ENCODE measurements at regions not wholly inside any gene's neighbourhood (a gene's known extent, or its start where the extent isn't known, plus 50 kb on each side); places are given as distances from the start of the nearest gene placed in this dataset.
"Not testable (repeated sequence)": the region's sequence is repeated elsewhere in the genome, so short reads cannot be mapped to it uniquely, and the experiment has no call there.

- Histone ChIP-seq H3K4me3 (ENCODE audit: low read length in 2 of 2) (no peak overlapping the region), H3K9ac (ENCODE audit: low read depth in 1 of 2, low read length in 2 of 2) (no peak overlapping the region), H3K27ac (ENCODE audit: low read depth in 2 of 2, low read length in 2 of 2) (no peak overlapping the region), H3K4me1 (ENCODE audit: control insufficient read depth in 2 of 2, insufficient read depth in 2 of 2, low read length in 2 of 2) (no peaks in the 10 kb centered on the region), H3K27me3 (ENCODE audit: control insufficient read depth in 2 of 2, insufficient read depth in 2 of 2, low read length in 2 of 2) (peaks cover 0 to 2% of the 10 kb centered on the region in 2 donors), H3K36me3 (ENCODE audit: control insufficient read depth in 2 of 2, insufficient read depth in 2 of 2, low read length in 2 of 2) (no peaks in the 10 kb centered on the region), H3K9me3 (ENCODE audit: control insufficient read depth in 2 of 2, low read length in 2 of 2) (no peaks in the 10 kb centered on the region)
These were observed 1417.1 kb downstream of the BRD1 start for GRCh38 chr22:48410536-48410935.

DNA sequence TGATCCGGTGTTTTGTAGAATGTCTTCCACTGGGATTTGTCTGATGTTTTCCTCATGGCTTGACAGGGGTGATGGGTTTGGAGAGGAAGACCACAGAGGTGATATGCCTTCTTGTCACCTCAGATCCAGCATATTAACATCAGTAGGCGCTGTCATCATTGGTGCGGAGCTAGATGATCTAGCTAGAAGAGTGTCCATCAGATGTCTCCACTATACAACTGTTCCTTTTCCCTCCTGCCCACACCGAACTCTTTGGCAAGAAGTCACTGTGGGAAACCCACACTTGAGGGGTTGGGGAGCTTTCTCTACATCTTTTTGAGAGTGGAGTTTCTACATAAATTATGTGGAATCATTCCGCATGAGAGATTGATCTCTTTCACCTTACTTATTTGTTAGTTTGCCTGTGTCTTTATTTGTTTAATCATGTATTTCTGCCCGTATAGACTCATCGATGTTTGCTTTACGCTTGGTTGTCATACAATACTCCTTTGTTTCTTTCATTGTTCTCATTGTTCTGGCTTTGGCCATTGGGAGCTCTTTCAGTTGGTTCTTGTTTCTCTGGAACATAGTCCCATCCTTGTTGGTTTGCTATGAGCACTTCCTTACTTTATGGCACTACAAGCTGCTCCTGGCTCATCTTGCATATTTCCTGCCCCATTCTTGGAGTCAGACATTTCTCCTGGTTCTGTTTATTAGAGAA, 1420.3 kb downstream of the BRD1 start:
- Histone ChIP-seq H3K4me1 (ENCODE audit: control insufficient read depth in 2 of 2, insufficient read depth in 2 of 2, low read length in 2 of 2) (no peaks in the 10 kb centered on the region), H3K27me3 (ENCODE audit: control insufficient read depth in 2 of 2, insufficient read depth in 2 of 2, low read length in 2 of 2) (peaks cover 0 to 2% of the 10 kb centered on the region in 2 donors), H3K27ac (ENCODE audit: low read depth in 2 of 2, low read length in 2 of 2) (no peak overlapping the region), H3K4me3 (ENCODE audit: low read length in 2 of 2) (no peak overlapping the region), H3K9me3 (ENCODE audit: control insufficient read depth in 2 of 2, low read length in 2 of 2) (no peaks in the 10 kb centered on the region), H3K36me3 (ENCODE audit: control insufficient read depth in 2 of 2, insufficient read depth in 2 of 2, low read length in 2 of 2) (no peaks in the 10 kb centered on the region), H3K9ac (ENCODE audit: low read depth in 1 of 2, low read length in 2 of 2) (no peak overlapping the region)

DNA sequence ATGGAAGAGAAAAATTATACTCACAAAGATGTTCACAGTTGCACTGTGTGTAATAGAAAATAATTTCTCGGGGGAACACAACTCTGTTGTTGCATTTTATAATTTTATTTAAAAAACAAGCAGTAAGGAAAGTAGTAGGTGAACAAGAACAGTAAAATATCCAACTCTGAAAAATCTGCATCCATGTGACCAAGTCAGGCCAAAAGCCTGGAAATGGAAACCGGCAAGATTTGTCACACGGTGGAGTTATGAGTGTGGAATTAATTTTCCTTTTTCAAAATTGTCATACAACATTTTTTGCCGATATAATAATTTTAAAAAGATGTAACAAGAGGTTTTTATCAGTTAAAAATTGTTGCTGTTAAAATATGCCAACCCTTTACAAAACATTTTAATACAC, 1421.5 kb downstream of the BRD1 start:
- peaks cover 0 to 2% of the 10 kb centered on the region in 2 donors for H3K27me3 ChIP-seq (ENCODE audit: control insufficient read depth in 2 of 2, insufficient read depth in 2 of 2, low read length in 2 of 2)
- H3K4me1 ChIP-seq (ENCODE audit: control insufficient read depth in 2 of 2, insufficient read depth in 2 of 2, low read length in 2 of 2), result no peaks in the 10 kb centered on the region
- no peak overlapping the region for H3K27ac ChIP-seq (ENCODE audit: low read depth in 2 of 2, low read length in 2 of 2)
- H3K36me3 ChIP-seq (ENCODE audit: control insufficient read depth in 2 of 2, insufficient read depth in 2 of 2, low read length in 2 of 2), result no peaks in the 10 kb centered on the region
- H3K4me3 ChIP-seq (ENCODE audit: low read length in 2 of 2), result no peak overlapping the region
- H3K9me3 ChIP-seq (ENCODE audit: control insufficient read depth in 2 of 2, low read length in 2 of 2), result no peaks in the 10 kb centered on the region
- no peak overlapping the region for H3K9ac ChIP-seq (ENCODE audit: low read depth in 1 of 2, low read length in 2 of 2)

- Histone ChIP-seq H3K4me1 (ENCODE audit: control insufficient read depth in 2 of 2, insufficient read depth in 2 of 2, low read length in 2 of 2) (no peaks in the 10 kb centered on the region), H3K4me3 (ENCODE audit: low read length in 2 of 2) (no peak overlapping the region), H3K36me3 (ENCODE audit: control insufficient read depth in 2 of 2, insufficient read depth in 2 of 2, low read length in 2 of 2) (no peaks in the 10 kb centered on the region), H3K27me3 (ENCODE audit: control insufficient read depth in 2 of 2, insufficient read depth in 2 of 2, low read length in 2 of 2) (peaks cover 0 to 2% of the 10 kb centered on the region in 2 donors), H3K9ac (ENCODE audit: low read depth in 1 of 2, low read length in 2 of 2) (no peak overlapping the region), H3K9me3 (ENCODE audit: control insufficient read depth in 2 of 2, low read length in 2 of 2) (no peaks in the 10 kb centered on the region), H3K27ac (ENCODE audit: low read depth in 2 of 2, low read length in 2 of 2) (no peak overlapping the region)
These were observed 1421.9 kb downstream of the BRD1 start for GRCh38 chr22:48405741-48406140.

- Histone ChIP-seq H3K27ac (ENCODE audit: low read depth in 2 of 2, low read length in 2 of 2) (no peak overlapping the region), H3K4me3 (ENCODE audit: low read length in 2 of 2) (no peak overlapping the region), H3K27me3 (ENCODE audit: control insufficient read depth in 2 of 2, insufficient read depth in 2 of 2, low read length in 2 of 2) (peaks cover 0 to 2% of the 10 kb centered on the region in 2 donors), H3K9me3 (ENCODE audit: control insufficient read depth in 2 of 2, low read length in 2 of 2) (no peaks in the 10 kb centered on the region), H3K36me3 (ENCODE audit: control insufficient read depth in 2 of 2, insufficient read depth in 2 of 2, low read length in 2 of 2) (no peaks in the 10 kb centered on the region), H3K4me1 (ENCODE audit: control insufficient read depth in 2 of 2, insufficient read depth in 2 of 2, low read length in 2 of 2) (no peaks in the 10 kb centered on the region), H3K9ac (ENCODE audit: low read depth in 1 of 2, low read length in 2 of 2) (no peak overlapping the region)
These were observed 1422.7 kb downstream of the BRD1 start for GRCh38 chr22:48404801-48405447.

DNA sequence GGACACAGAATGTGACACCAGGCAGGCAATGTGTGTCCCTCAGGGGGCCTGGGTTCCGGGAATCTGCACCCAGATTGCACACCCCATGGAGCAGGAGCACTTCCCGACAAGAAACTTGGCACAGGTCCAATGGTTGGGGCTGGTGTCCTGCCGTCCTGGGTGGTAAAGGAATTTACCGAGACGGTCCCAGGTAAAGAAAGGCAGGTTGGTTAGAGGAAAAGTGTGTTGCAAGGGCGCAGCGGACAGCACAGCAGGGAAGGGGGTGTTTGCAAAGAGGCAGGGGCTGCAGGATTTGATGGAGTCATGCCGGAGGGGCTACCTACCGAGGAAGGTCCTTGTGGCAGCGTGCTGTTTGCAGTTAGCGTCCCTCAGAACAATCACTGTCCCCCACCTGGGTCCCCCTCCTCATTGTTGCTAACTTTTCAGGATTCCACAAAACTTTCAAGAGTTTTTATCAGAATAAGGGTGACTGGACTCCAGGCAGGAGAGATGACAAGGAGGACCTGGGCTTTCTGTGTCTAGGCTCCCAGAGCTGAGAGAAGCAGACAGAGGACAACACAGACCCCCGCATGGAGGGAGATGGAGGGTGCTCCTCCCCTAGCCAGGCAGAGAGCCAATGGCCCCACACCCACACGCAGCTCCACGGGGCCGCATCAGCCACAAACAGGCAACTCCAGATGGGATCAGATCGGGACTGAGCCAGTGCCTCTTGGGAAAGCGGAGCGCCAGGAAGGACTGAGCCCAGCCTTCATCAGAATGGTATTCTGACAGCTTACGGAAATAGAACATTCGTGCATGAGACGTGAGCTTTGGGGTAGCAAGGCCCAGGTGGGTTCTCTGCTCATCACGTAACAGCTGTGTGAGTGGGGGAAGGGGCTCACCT, 1423.9 kb downstream of the BRD1 start:
- peaks cover 0 to 2% of the 10 kb centered on the region in 2 donors for H3K27me3 ChIP-seq (ENCODE audit: control insufficient read depth in 2 of 2, insufficient read depth in 2 of 2, low read length in 2 of 2)
- no peaks in the 10 kb centered on the region for H3K36me3 ChIP-seq (ENCODE audit: control insufficient read depth in 2 of 2, insufficient read depth in 2 of 2, low read length in 2 of 2)
- H3K9ac ChIP-seq (ENCODE audit: low read depth in 1 of 2, low read length in 2 of 2), result no peak overlapping the region
- no peaks in the 10 kb centered on the region for H3K9me3 ChIP-seq (ENCODE audit: control insufficient read depth in 2 of 2, low read length in 2 of 2)
- H3K27ac ChIP-seq (ENCODE audit: low read depth in 2 of 2, low read length in 2 of 2), result no peak overlapping the region
- H3K4me1 ChIP-seq (ENCODE audit: control insufficient read depth in 2 of 2, insufficient read depth in 2 of 2, low read length in 2 of 2), result no peaks in the 10 kb centered on the region
- no peak overlapping the region for H3K4me3 ChIP-seq (ENCODE audit: low read length in 2 of 2)

DNA sequence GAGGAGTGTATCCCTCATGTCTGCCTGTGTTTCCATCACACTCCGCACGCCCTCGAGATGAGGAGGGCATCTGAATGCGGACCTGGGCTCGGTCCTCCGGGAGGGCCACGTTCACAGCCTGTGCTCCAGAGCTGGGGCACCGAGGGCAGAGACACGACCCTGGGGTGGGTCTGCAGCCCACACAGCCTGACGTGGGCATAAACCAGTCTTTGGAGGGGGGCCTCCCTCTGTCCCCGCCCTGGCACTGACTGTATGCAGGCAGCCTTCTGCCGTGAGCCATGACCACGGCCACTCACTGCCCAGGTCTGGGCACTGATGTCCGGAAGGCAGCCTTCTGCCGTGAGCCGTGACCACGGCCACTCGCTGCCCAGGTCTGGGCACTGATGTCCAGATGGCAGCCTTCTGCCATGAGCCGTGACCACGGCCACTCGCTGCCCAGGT, 1425.1 kb downstream of the BRD1 start:
- Histone ChIP-seq H3K27me3 (ENCODE audit: control insufficient read depth in 2 of 2, insufficient read depth in 2 of 2, low read length in 2 of 2) (peaks cover 0 to 2% of the 10 kb centered on the region in 2 donors), H3K4me3 (ENCODE audit: low read length in 2 of 2) (no peak overlapping the region), H3K36me3 (ENCODE audit: control insufficient read depth in 2 of 2, insufficient read depth in 2 of 2, low read length in 2 of 2) (no peaks in the 10 kb centered on the region), H3K9me3 (ENCODE audit: control insufficient read depth in 2 of 2, low read length in 2 of 2) (no peaks in the 10 kb centered on the region), H3K27ac (ENCODE audit: low read depth in 2 of 2, low read length in 2 of 2) (no peak overlapping the region), H3K9ac (ENCODE audit: low read depth in 1 of 2, low read length in 2 of 2) (no peak overlapping the region), H3K4me1 (ENCODE audit: control insufficient read depth in 2 of 2, insufficient read depth in 2 of 2, low read length in 2 of 2) (no peaks in the 10 kb centered on the region)

- H3K4me3 ChIP-seq (ENCODE audit: low read length in 2 of 2); H3K27me3 ChIP-seq (ENCODE audit: control insufficient read depth in 2 of 2, insufficient read depth in 2 of 2, low read length in 2 of 2); H3K27ac ChIP-seq (ENCODE audit: low read depth in 2 of 2, low read length in 2 of 2); H3K36me3 ChIP-seq (ENCODE audit: control insufficient read depth in 2 of 2, insufficient read depth in 2 of 2, low read length in 2 of 2); H3K4me1 ChIP-seq (ENCODE audit: control insufficient read depth in 2 of 2, insufficient read depth in 2 of 2, low read length in 2 of 2); H3K9me3 ChIP-seq (ENCODE audit: control insufficient read depth in 2 of 2, low read length in 2 of 2); H3K9ac ChIP-seq (ENCODE audit: low read depth in 1 of 2, low read length in 2 of 2): not testable (repeated sequence)
These were observed 1426.2 kb downstream of the BRD1 start for GRCh38 chr22:48401523-48401922.

DNA sequence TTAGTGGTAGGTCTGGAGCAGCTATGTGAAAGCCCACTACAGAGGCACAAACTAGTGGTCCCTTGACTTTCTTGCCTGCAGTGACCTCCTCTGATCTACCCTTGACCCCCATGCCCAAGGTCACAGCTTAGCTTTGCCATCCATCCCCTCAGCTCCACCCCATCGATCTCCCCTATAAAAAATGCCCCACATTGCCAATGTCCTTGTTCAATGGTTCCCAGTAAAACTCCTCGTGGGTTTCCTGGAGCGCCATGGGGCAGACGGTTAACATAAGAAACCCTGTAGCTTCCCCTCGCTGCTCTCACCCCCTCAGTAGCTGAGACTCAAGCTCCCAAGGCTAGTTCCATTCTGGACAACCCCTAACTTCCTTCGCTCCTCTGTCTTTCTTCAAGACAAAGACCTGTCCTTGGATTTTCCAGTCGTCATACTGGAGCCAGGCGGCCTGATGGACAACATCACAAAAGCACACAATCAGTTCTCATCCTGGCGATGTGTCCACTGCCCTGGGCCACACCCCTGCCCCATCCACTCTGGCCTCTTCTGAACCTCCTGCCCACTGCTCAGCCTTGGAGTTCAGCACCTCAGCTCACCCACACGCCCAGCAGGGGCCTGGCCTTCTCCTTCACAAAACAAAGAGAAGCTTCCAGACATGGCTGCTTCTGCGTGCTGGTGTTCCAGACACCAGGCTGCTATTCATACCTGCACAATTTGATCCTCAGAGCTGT, 1429.3 kb downstream of the BRD1 start:
- H3K4me3 ChIP-seq (ENCODE audit: low read length in 2 of 2), result no peak overlapping the region
- no peak overlapping the region for H3K27ac ChIP-seq (ENCODE audit: low read depth in 2 of 2, low read length in 2 of 2)
- no peak overlapping the region for H3K9ac ChIP-seq (ENCODE audit: low read depth in 1 of 2, low read length in 2 of 2)
- H3K27me3 ChIP-seq (ENCODE audit: control insufficient read depth in 2 of 2, insufficient read depth in 2 of 2, low read length in 2 of 2), result peaks cover 0 to 2% of the 10 kb centered on the region in 2 donors
- H3K4me1 ChIP-seq (ENCODE audit: control insufficient read depth in 2 of 2, insufficient read depth in 2 of 2, low read length in 2 of 2), result no peaks in the 10 kb centered on the region
- no peaks in the 10 kb centered on the region for H3K36me3 ChIP-seq (ENCODE audit: control insufficient read depth in 2 of 2, insufficient read depth in 2 of 2, low read length in 2 of 2)
- H3K9me3 ChIP-seq (ENCODE audit: control insufficient read depth in 2 of 2, low read length in 2 of 2), result no peaks in the 10 kb centered on the region
